SU-DHL-6 (cell line): ENCODE measurements at regions not wholly inside any gene's neighbourhood (a gene's known extent, or its start where the extent isn't known, plus 50 kb on each side); places are given as distances from the start of the nearest gene placed in this dataset.
"Not testable (repeated sequence)": the region's sequence is repeated elsewhere in the genome, so short reads cannot be mapped to it uniquely, and the experiment has no call there.

Experiments
- EZH2phosphoT487 ChIP-seq: fragments of 200-600 bp; sonication (generic), shearing (Covaris generic); conservative IDR thresholded peaks from 2 replicates; pipeline ENCODE4 v1.6.1; 2018; ENCODE audit warnings: mild to moderate bottlenecking, antibody characterized with exemption, low read length, moderate library complexity, mixed read lengths
- TF ChIP-seq, protein P1 (sequence below): fragments of 200-600 bp; sonication (generic); IDR thresholded peaks from one replicate; pipeline ENCODE4 v1.5.1; 2017; ENCODE audit warnings: antibody characterized with exemption, mild to moderate bottlenecking, low read length, moderate library complexity; ENCODE audit not compliant: insufficient read depth, poor library complexity, severe bottlenecking

DNA sequence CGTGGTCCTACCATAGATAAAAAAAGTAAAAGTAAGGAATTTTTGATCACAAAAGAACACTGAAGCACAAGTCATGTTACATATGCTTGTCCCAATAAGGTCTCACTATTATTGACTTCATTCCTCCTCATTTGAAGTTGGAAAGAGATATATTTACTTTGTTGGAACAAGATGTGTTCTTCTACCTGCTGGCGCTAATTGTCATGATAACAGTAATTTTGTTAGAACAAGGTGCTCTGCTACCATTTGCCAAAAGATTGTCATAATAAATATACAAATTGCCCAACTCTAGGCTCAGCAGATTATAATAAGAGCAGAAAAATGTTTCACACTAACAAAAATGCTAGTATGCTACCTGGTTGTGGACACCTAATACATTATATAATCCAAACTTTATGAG, 77.0 kb downstream of the CCDC74A start:
- TF ChIP-seq, protein P1, sequence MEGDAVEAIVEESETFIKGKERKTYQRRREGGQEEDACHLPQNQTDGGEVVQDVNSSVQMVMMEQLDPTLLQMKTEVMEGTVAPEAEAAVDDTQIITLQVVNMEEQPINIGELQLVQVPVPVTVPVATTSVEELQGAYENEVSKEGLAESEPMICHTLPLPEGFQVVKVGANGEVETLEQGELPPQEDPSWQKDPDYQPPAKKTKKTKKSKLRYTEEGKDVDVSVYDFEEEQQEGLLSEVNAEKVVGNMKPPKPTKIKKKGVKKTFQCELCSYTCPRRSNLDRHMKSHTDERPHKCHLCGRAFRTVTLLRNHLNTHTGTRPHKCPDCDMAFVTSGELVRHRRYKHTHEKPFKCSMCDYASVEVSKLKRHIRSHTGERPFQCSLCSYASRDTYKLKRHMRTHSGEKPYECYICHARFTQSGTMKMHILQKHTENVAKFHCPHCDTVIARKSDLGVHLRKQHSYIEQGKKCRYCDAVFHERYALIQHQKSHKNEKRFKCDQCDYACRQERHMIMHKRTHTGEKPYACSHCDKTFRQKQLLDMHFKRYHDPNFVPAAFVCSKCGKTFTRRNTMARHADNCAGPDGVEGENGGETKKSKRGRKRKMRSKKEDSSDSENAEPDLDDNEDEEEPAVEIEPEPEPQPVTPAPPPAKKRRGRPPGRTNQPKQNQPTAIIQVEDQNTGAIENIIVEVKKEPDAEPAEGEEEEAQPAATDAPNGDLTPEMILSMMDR: not testable (repeated sequence)
- not testable (repeated sequence) for TF ChIP-seq EZH2phosphoT487
